Left lung (tissue), 4 donors: ENCODE measurements at regions not wholly inside any gene's neighbourhood (a gene's known extent, or its start where the extent isn't known, plus 50 kb on each side); places are given as distances from the start of the nearest gene placed in this dataset.
"Not testable (repeated sequence)": the region's sequence is repeated elsewhere in the genome, so short reads cannot be mapped to it uniquely, and the experiment has no call there.

ENCODE experiments used
- ATAC-seq: fragments of 200-7000 bp; cut with Tn5 transposase; one replicate; pipeline ENCODE4 v1.9.1; 2020; ENCODE audit warnings: moderate library complexity
- DNase-seq, 4 donors: peaks; one replicate each; pipeline ENCODE4 v3.0.0-alpha.2; 2013 to 2020
- H3K27ac ChIP-seq, 2 donors: fragments of 200-600 bp; sonication (generic) in 1 of 2; one replicate each; pipeline versions ENCODE4 v1.5.0 to v1.8.0; 2020 to 2021
- H3K27me3 ChIP-seq, 2 donors: fragments of 200-600 bp; sonication (generic) in 1 of 2; one replicate each; pipeline versions ENCODE4 v1.5.0 to v1.8.0; 2020 to 2021
- H3K36me3 ChIP-seq, 2 donors: fragments of 200-600 bp; sonication (generic) in 1 of 2; one replicate each; pipeline versions ENCODE4 v1.5.0 to v1.8.0; 2020 to 2021
- H3K4me1 ChIP-seq, 2 donors: fragments of 200-600 bp; one replicate each; pipeline ENCODE4 v1.8.0; 2021
- H3K4me3 ChIP-seq, 2 donors: fragments of 200-600 bp; sonication (generic) in 1 of 2; one replicate each; pipeline versions ENCODE4 v1.5.0 to v1.8.0; 2020 to 2021; ENCODE audit warnings: mild to moderate bottlenecking in 1 of 2
- H3K9me3 ChIP-seq, 2 donors: fragments of 200-600 bp; sonication (generic) in 1 of 2; one replicate each; pipeline versions ENCODE4 v1.5.0 to v1.8.0; 2020 to 2021
- intact Hi-C, 2 donors: fragments of 100-400 bp; cut with DNase I; formaldehyde crosslinking; loops; one replicate each; pipeline versions ENCODE4 v1.11.2 to v1.14.2; 2022
- TF ChIP-seq, protein P1 (sequence below), 2 donors: fragments of 200-600 bp; sonication (generic) in 1 of 2; IDR thresholded peaks; one replicate each; pipeline versions ENCODE4 v1.5.0 to v1.8.0; 2021; ENCODE audit warnings: antibody characterized with exemption in 2 of 2
- donor health status: DM: no; HTN: yes; CAD: no.
- donor health status: DM: no; HTN: no; CAD: no.

GRCh38 chr14:86911486-86911885, 1081.5 kb downstream of the GALC start:
- Histone ChIP-seq H3K27ac (no peak overlapping the region), H3K36me3 (no peaks in the 10 kb centered on the region), H3K4me1 (no peaks in the 10 kb centered on the region), H3K27me3 (no peaks in the 10 kb centered on the region), H3K9me3 (no peaks in the 10 kb centered on the region), H3K4me3 (no peak overlapping the region)
- intact Hi-C loops = no loop called here
- DNase-seq = no peak
- ATAC-seq = no peak
- TF ChIP-seq, protein P1, sequence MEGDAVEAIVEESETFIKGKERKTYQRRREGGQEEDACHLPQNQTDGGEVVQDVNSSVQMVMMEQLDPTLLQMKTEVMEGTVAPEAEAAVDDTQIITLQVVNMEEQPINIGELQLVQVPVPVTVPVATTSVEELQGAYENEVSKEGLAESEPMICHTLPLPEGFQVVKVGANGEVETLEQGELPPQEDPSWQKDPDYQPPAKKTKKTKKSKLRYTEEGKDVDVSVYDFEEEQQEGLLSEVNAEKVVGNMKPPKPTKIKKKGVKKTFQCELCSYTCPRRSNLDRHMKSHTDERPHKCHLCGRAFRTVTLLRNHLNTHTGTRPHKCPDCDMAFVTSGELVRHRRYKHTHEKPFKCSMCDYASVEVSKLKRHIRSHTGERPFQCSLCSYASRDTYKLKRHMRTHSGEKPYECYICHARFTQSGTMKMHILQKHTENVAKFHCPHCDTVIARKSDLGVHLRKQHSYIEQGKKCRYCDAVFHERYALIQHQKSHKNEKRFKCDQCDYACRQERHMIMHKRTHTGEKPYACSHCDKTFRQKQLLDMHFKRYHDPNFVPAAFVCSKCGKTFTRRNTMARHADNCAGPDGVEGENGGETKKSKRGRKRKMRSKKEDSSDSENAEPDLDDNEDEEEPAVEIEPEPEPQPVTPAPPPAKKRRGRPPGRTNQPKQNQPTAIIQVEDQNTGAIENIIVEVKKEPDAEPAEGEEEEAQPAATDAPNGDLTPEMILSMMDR (IDR thresholded peaks at IDR 0.05) = no peak

GRCh38 chr14:86905386-86905926, 1087.5 kb downstream of the GALC start:
- H3K27me3 ChIP-seq, H3K4me1 ChIP-seq, H3K4me3 ChIP-seq, H3K27ac ChIP-seq, H3K9me3 ChIP-seq, H3K36me3 ChIP-seq, ATAC-seq, intact Hi-C loops: not testable (repeated sequence)
- DNase-seq = peak in 1 of 4 donors; percentile 78

GRCh38 chr14:86902176-86902950, 1090.6 kb downstream of the GALC start:
- intact Hi-C loops = no loop called here
- no peak for DNase-seq
- ATAC-seq = no peak
- Histone ChIP-seq H3K9me3 (no peaks in the 10 kb centered on the region), H3K27ac (no peak overlapping the region), H3K27me3 (no peaks in the 10 kb centered on the region), H3K36me3 (no peaks in the 10 kb centered on the region), H3K4me1 (no peaks in the 10 kb centered on the region), H3K4me3 (no peak overlapping the region)
- TF ChIP-seq, protein P1 (IDR thresholded peaks at IDR 0.05) = no peak

DNA sequence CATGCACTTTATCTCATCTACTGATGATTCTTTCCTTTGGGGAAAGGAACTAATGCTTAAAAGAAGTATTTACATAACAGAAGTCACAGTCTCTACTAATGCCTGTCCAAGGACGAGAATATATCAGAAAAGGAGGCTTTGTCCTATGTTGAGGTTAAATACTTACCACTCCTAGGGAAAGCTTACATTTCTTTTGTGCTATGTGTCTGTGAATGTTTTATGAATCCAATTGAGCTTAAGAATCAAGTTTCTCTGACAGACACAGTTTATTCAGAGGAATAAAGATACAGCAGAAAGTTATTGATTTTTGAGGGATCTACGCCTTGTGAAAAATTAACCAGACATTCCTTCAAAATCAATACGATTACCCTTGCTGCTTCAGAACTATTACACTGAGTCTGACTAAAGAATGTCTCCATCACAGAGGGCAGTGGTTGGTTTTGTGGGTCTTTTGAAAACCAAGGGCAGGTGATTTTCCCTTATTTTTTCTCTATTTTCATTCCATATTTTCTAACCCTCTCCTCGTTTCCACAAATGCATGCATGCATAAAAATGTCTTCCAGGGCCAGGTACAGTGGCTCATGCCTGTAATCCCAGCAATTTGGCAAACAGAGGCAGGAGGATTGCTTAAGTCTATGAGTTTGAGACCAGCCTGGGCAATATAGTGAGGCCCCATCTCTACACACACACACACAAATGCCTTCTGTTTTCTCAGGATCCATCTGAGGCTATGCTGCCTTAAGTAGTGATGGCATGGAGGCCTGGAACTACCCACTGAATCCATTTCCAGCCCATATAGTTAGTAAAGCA, 1095.1 kb downstream of the GALC start:
- H3K36me3 ChIP-seq = no peaks in the 10 kb centered on the region
- H3K4me1 ChIP-seq = no peaks in the 10 kb centered on the region
- no peak overlapping the region for H3K27ac ChIP-seq
- no peak for ATAC-seq
- no peak overlapping the region for H3K4me3 ChIP-seq
- H3K27me3 ChIP-seq = no peaks in the 10 kb centered on the region
- H3K9me3 ChIP-seq = no peaks in the 10 kb centered on the region
- TF ChIP-seq, protein P1 (IDR thresholded peaks at IDR 0.05) = no peak
- intact Hi-C loops = no loop called here
- no peak for DNase-seq

DNA sequence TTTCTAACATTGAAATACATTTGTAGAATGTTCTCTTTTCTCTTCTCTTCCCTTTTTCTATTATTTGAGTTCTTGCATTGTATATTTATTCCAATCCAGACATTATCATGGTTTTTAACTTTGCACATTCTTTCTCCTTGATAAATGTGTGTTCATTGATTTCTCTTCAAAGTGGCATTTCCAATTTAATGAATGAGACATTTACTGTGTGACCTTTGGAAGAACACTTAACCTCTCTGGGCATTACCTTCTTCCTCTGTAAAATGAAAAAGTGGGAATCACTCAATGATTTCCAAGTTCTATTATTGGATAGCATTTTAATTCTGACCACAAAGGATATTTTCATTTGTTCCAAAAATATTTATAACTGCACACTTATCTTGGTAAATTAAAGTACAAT, 1095.8 kb downstream of the GALC start:
- no peaks in the 10 kb centered on the region for H3K9me3 ChIP-seq
- no peak overlapping the region for H3K4me3 ChIP-seq
- no peaks in the 10 kb centered on the region for H3K27me3 ChIP-seq
- H3K27ac ChIP-seq = no peak overlapping the region
- TF ChIP-seq, protein P1 (IDR thresholded peaks at IDR 0.05) = no peak
- H3K4me1 ChIP-seq = no peaks in the 10 kb centered on the region
- ATAC-seq (no peak), DNase-seq (no peak)
- intact Hi-C loops = no loop called here
- no peaks in the 10 kb centered on the region for H3K36me3 ChIP-seq
